GM19351 (cell line): ENCODE measurements at regions not wholly inside any gene's neighbourhood (a gene's known extent, or its start where the extent isn't known, plus 50 kb on each side); places are given as distances from the start of the nearest gene placed in this dataset.
"Not testable (repeated sequence)": the region's sequence is repeated elsewhere in the genome, so short reads cannot be mapped to it uniquely, and the experiment has no call there.

Experiments
- ATAC-seq: cut with Tn5 transposase; IDR thresholded peaks from one replicate; pipeline ENCODE4 v1.9.1; 2021; ENCODE audit warnings: mild to moderate bottlenecking, moderate library complexity; ENCODE audit not compliant: unreplicated experiment

GRCh38 chr5:131005963-131006684, 158.9 kb downstream of the HINT1 start:
- no peak for ATAC-seq

- ATAC-seq = no peak
These were observed 163.5 kb downstream of the HINT1 start for GRCh38 chr5:131001507-131001906.

- no peak for ATAC-seq
These were observed 164.8 kb downstream of the HINT1 start for GRCh38 chr5:131000289-131000688.

- ATAC-seq = not testable (repeated sequence)
These were observed 168.3 kb downstream of the HINT1 start for GRCh38 chr5:130996720-130997119.

GRCh38 chr5:130995851-130996250, 169.2 kb downstream of the HINT1 start:
- ATAC-seq = no peak

GRCh38 chr5:130995254-130995515, 169.9 kb downstream of the HINT1 start:
- no peak for ATAC-seq

GRCh38 chr5:130994496-130995253, 170.4 kb downstream of the HINT1 start:
- ATAC-seq = no peak

- ATAC-seq = no peak
These were observed 172.4 kb downstream of the HINT1 start for GRCh38 chr5:130992621-130993020.

- no peak for ATAC-seq
These were observed 173.0 kb downstream of the HINT1 start for GRCh38 chr5:130992095-130992494.

GRCh38 chr5:130985776-130986175, 179.3 kb downstream of the HINT1 start:
- no peak for ATAC-seq

- ATAC-seq = no peak
These were observed 183.4 kb downstream of the HINT1 start for GRCh38 chr5:130981663-130982062.

- ATAC-seq = no peak
These were observed 186.6 kb downstream of the HINT1 start for GRCh38 chr5:130978475-130978874.

- ATAC-seq = no peak
These were observed 188.6 kb downstream of the HINT1 start for GRCh38 chr5:130976493-130976892.

GRCh38 chr5:130975847-130976246, 189.2 kb downstream of the HINT1 start:
- ATAC-seq = no peak

- ATAC-seq = no peak
These were observed 189.8 kb downstream of the HINT1 start for GRCh38 chr5:130975299-130975698.

GRCh38 chr5:130974021-130974683, 190.9 kb downstream of the HINT1 start:
- no peak for ATAC-seq

- no peak for ATAC-seq
These were observed 198.0 kb downstream of the HINT1 start for GRCh38 chr5:130966990-130967525.

- ATAC-seq = no peak
These were observed 199.1 kb downstream of the HINT1 start for GRCh38 chr5:130965920-130966319.

GRCh38 chr5:130965360-130965759, 199.7 kb downstream of the HINT1 start:
- ATAC-seq = no peak

- no peak for ATAC-seq
These were observed 200.5 kb downstream of the HINT1 start for GRCh38 chr5:130964231-130965202.

- no peak for ATAC-seq
These were observed 201.3 kb downstream of the HINT1 start for GRCh38 chr5:130963798-130964197.
